Activated CD4-positive, alpha-beta memory T cell treated with anti-CD3 and anti-CD28 coated beads, Interleukin-2, amount 10 ng/mL, durations not matched to agents 7 days and 5 days (primary cell): ENCODE measurements at regions not wholly inside any gene's neighbourhood (a gene's known extent, or its start where the extent isn't known, plus 50 kb on each side); places are given as distances from the start of the nearest gene placed in this dataset.

ENCODE experiments used
- CTCF ChIA-PET: fragments of 350-600 bp; sonication (Branson Sonifier 250); formaldehyde crosslinking; loops from one replicate; lab custom pipeline; 2021; ENCODE audit warnings: antibody characterized with exemption, inconsistent platforms; lab: Charles Lee
- POLR2A ChIA-PET: fragments of 350-600 bp; sonication (Branson Sonifier 250); formaldehyde crosslinking; loops from one replicate; lab custom pipeline; 2021; ENCODE audit warnings: antibody characterized with exemption; lab: Charles Lee
- DNase-seq: peaks from one replicate; pipeline ENCODE4 v3.0.0-alpha.2; 2020
- H3K27ac Mint-ChIP-seq: one replicate; pipeline ENCODE4 v1.8.0; 2021; ENCODE audit warnings: mild to moderate bottlenecking, mixed read lengths
- H3K27me3 Mint-ChIP-seq: one replicate; pipeline ENCODE4 v1.8.0; 2021; ENCODE audit warnings: mixed read lengths
- H3K36me3 Mint-ChIP-seq: one replicate; pipeline ENCODE4 v1.8.0; 2021; ENCODE audit warnings: low read depth, mixed read lengths
- H3K4me1 Mint-ChIP-seq: one replicate; pipeline ENCODE4 v1.8.0; 2021; ENCODE audit warnings: mixed read lengths
- H3K4me3 Mint-ChIP-seq: one replicate; pipeline ENCODE4 v1.8.0; 2021; ENCODE audit warnings: mild to moderate bottlenecking, mixed read lengths
- H3K9me3 Mint-ChIP-seq: one replicate; pipeline ENCODE4 v1.8.0; 2021; ENCODE audit warnings: mixed read lengths

DNA sequence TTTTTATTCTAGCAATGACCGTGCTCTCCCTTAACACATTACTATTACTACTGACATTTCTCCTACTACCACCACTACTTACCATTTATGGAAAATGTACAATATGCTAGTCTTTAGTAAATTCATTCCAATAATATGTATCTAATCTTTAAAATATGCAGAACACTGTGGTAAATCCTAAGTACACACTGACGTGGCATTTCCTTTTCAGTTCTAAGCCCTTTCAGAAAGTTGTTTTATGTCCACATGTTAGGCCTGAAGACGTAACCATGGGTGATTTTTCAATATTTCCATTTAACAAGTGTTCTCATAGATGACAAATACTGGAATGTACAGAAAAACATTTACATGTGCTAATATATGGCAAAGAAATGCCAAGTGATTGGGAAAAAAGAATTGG is 268.6 kb upstream of the SLIT2 start:
- Mint-ChIP-seq H3K36me3 (no peaks in the 10 kb centered on the region), H3K4me3 (no peak overlapping the region), H3K27me3 (no peaks in the 10 kb centered on the region), H3K9me3 (peaks cover 12% of the 10 kb centered on the region), H3K27ac (no peak overlapping the region), H3K4me1 (no peaks in the 10 kb centered on the region)
- DNase-seq, result no peak
- ChIA-PET POLR2A (no interaction called here), CTCF (no interaction called here)

DNA sequence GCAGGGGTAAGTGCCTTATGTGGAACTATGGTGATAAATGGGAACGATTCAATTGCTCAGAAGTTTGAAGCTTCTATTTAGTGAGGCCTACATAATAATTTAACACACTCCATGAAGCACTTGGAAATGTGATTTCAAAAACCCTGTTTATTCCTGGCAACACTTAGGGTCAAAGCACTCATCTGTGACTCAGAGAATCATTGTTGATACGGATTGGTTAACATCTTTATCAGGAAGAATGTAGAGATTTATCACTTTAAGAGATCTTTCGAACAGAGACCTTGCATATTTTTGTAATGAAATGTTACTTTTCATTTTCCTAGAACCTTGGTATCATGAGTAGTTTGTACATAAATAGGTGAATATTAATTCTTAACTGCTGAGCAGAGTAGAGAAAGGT is 269.1 kb upstream of the SLIT2 start:
- no peak overlapping the region for H3K4me3 Mint-ChIP-seq
- CTCF ChIA-PET, result no interaction called here

DNA sequence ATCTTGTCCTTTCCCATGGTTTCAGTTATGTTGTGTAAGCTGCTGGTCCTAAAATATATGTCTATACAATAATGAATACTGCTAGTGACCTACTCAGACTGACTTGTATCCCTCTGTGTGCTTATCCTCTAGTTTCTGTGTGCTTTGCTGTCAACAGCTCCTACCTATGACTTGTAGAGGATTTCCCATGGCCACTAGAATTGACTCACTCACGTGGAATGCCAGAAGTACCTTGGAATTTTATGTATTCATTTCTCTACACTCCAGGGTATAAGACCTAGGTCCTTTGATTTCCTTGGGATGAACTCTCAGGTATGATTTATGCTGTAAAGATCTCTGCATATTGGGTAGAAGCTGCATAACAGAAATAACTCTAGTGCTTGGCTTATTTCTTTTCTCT is 279.9 kb upstream of the SLIT2 start:
- H3K4me1 Mint-ChIP-seq, result no peaks in the 10 kb centered on the region
- no peaks in the 10 kb centered on the region for H3K27me3 Mint-ChIP-seq
- H3K36me3 Mint-ChIP-seq, result no peaks in the 10 kb centered on the region
- CTCF ChIA-PET, result no interaction called here
- POLR2A ChIA-PET, result no interaction called here
- H3K27ac Mint-ChIP-seq, result no peak overlapping the region
- H3K4me3 Mint-ChIP-seq, result no peak overlapping the region
- peaks cover 12% of the 10 kb centered on the region for H3K9me3 Mint-ChIP-seq
- no peak for DNase-seq

More for the DNA sequence above, 269.1 kb upstream of the SLIT2 start:
- POLR2A ChIA-PET, result no interaction called here
- Mint-ChIP-seq H3K9me3 (peaks cover 14% of the 10 kb centered on the region), H3K27ac (no peak overlapping the region), H3K4me1 (no peaks in the 10 kb centered on the region), H3K36me3 (no peaks in the 10 kb centered on the region), H3K27me3 (no peaks in the 10 kb centered on the region)
- DNase-seq, result no peak

DNA sequence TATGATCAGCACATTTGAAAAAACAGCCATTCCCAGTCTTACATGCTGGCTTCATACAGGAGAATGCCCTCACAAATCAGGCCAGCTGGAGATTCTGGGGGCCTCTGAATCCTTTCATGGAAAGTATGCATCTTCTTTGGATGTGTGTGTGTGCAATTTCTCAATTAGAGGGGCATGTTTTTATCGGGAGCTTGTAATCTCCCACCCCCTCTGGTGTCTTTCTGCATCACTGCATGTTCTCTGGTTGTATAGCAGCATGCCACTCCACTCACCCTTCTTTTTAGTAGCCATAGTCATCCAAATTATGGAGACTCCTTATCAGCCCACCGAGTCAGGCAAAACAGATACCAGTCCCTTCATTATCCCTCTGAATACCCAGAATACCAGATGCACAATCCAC is 282.2 kb upstream of the SLIT2 start:
- Mint-ChIP-seq H3K4me3 (no peak overlapping the region), H3K9me3 (peaks cover 6% of the 10 kb centered on the region), H3K27ac (no peak overlapping the region), H3K36me3 (no peaks in the 10 kb centered on the region), H3K27me3 (no peaks in the 10 kb centered on the region), H3K4me1 (no peaks in the 10 kb centered on the region)
- POLR2A ChIA-PET, result no interaction called here
- CTCF ChIA-PET, result no interaction called here
- no peak for DNase-seq

DNA sequence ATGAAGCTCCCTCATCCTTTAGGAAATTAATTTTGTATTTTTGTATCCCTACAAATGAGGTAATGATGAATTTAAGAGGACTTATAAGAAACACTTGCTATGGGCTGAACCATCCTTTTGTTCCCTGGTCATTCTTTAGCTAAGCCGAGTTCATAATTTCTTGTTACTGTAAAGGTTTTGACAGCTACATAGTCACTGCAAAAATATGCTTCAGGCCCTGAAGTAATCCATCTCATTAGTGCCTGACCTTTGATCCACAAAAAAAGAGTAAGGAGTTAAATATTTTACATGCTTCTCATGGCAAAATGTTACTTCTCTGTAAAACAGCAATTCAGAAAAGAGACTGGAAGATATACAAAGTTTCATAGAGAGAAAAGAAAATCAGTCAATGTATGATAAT is 290.6 kb upstream of the SLIT2 start:
- ChIA-PET CTCF (no interaction called here), POLR2A (no interaction called here)
- Mint-ChIP-seq H3K9me3 (peaks cover 9% of the 10 kb centered on the region), H3K27me3 (no peaks in the 10 kb centered on the region), H3K36me3 (no peaks in the 10 kb centered on the region), H3K27ac (no peak overlapping the region), H3K4me3 (no peak overlapping the region), H3K4me1 (no peaks in the 10 kb centered on the region)
- no peak for DNase-seq

DNA sequence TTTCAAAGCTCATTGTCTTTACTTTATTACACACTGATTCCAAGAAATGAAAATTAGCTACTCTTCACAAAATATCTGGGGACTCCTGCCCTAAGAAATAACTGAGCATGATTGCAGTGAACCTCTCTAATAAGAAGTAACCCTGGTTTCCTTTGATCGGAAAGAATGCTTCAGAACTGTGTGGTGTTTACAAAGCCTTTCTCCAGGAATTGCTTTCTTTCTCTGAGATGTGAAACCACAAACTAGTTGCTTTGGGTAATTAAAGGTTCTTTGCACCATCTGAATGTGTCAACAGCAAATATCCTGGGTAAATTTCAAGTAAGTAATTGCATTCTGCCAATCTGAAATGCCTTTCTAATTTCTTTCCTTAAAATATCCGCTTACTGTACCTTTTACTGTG is 292.9 kb upstream of the SLIT2 start:
- no peaks in the 10 kb centered on the region for H3K27me3 Mint-ChIP-seq
- H3K4me3 Mint-ChIP-seq, result no peak overlapping the region
- CTCF ChIA-PET, result no interaction called here
- DNase-seq, result no peak
- no peaks in the 10 kb centered on the region for H3K36me3 Mint-ChIP-seq
- POLR2A ChIA-PET, result no interaction called here
- no peak overlapping the region for H3K27ac Mint-ChIP-seq
- H3K4me1 Mint-ChIP-seq, result no peaks in the 10 kb centered on the region
- peaks cover 5% of the 10 kb centered on the region for H3K9me3 Mint-ChIP-seq

DNA sequence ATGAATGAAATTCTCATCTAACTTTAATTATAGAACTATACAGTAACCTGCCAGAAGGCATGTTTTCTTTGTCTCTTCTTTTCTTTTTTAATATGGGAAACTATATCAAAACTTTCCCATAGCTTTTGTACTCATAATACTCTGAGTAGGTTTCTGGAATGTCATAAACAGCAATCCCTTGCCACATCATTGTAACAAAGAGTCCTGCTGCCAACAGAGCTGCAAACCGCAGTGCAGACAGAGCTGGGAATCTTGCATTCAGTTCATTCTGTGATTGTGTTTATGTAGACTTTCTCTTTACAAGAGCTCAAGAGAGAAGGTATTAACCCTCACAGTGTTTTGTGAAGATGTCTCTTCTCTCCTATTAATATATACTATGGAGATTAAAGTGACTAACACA is 304.4 kb upstream of the SLIT2 start:
- no peaks in the 10 kb centered on the region for H3K4me1 Mint-ChIP-seq
- H3K9me3 Mint-ChIP-seq, result peaks cover 7% of the 10 kb centered on the region
- H3K27ac Mint-ChIP-seq, result no peak overlapping the region
- no peaks in the 10 kb centered on the region for H3K36me3 Mint-ChIP-seq
- DNase-seq, result no peak
- no peaks in the 10 kb centered on the region for H3K27me3 Mint-ChIP-seq
- CTCF ChIA-PET, result no interaction called here
- POLR2A ChIA-PET, result no interaction called here
- H3K4me3 Mint-ChIP-seq, result no peak overlapping the region

DNA sequence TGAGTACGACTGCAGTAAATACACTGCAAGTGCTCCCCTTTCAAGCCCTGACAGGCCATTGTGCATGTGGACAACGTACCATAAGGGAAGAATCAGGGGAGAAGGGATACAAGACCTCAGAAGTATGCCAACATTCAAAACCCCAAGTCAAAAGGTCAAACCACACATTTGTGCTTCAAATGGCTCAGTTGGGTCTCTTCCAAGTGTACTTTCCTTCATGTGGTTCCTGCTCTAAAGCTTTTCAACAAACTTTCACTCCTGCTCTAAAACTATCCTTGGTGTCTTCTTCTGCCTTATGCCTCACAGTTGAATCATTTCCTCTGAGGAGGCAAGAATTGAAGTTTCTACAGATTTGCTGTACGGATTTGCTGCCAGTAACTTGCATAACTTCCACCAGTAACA is 305.7 kb upstream of the SLIT2 start:
- Mint-ChIP-seq H3K4me3 (no peak overlapping the region), H3K27me3 (no peaks in the 10 kb centered on the region), H3K9me3 (peaks cover 6% of the 10 kb centered on the region), H3K27ac (no peak overlapping the region), H3K4me1 (no peaks in the 10 kb centered on the region), H3K36me3 (no peaks in the 10 kb centered on the region)
- DNase-seq, result no peak
- POLR2A ChIA-PET, result no interaction called here
- CTCF ChIA-PET, result no interaction called here

DNA sequence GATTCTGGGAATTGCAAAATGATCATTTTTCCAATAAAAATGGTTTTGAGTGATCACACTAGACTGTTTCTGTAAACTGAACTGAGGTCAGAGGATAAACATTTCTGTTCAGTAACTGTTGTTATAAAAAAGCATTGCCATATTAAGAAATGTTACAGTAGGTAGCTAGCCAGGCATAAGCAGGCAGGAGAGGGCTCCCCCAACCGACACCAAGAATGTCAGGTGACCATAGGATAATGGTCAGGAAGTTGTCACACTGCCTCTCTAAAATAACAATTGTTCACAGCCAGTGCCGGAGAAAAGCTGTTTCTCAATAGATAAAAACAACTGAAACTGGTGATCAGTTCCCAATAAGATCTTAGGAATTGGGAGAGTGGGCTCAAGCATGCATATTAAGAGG is 306.2 kb upstream of the SLIT2 start:
- no peak overlapping the region for H3K4me3 Mint-ChIP-seq
- no peak overlapping the region for H3K27ac Mint-ChIP-seq
- POLR2A ChIA-PET, result no interaction called here
- CTCF ChIA-PET, result no interaction called here
- no peak for DNase-seq
- H3K36me3 Mint-ChIP-seq, result no peaks in the 10 kb centered on the region
- H3K9me3 Mint-ChIP-seq, result peaks cover 6% of the 10 kb centered on the region
- H3K4me1 Mint-ChIP-seq, result no peaks in the 10 kb centered on the region
- H3K27me3 Mint-ChIP-seq, result no peaks in the 10 kb centered on the region

DNA sequence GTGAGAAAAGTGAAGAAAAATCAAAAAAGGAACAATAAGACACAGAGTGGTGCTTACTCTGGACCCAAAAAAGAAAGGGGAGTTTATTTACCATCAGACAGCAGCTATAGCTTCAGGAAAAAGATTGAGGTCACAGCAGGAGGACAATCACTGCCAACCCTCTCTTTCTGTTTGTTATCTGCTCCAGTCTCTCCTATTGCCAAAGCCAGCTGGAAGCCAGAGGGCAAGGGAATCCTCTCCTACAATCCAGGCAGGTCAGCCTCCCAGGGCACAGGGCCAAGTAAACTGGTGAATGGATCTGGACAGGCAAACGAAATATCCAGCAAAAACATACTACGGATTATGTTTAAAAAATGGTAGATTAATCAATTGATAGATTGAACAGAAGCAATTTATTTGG is 306.9 kb upstream of the SLIT2 start:
- Mint-ChIP-seq H3K27me3 (no peaks in the 10 kb centered on the region), H3K27ac (no peak overlapping the region), H3K36me3 (no peaks in the 10 kb centered on the region), H3K4me3 (no peak overlapping the region), H3K4me1 (no peaks in the 10 kb centered on the region), H3K9me3 (peaks cover 6% of the 10 kb centered on the region)
- DNase-seq, result no peak
- POLR2A ChIA-PET, result no interaction called here
- CTCF ChIA-PET, result no interaction called here

DNA sequence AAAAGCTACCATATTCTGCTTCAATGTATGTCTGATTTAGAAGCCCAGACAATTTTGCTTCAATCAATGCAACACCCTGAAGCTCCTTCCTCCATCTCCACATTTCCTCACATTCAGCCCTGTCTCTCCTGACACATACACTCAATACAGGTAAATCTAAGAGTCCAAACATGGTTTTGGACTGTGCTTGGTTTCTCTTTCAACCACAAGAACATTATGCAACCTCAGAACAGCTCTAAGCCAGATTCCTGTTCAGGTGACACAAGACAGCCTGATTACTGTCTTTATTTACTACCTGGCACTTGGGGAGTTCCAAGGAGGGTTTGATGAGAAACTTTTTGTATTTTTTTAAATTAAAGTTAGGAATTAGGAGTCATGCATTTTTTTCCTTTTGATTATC is 307.5 kb upstream of the SLIT2 start:
- Mint-ChIP-seq H3K4me1 (no peaks in the 10 kb centered on the region), H3K9me3 (peaks cover 6% of the 10 kb centered on the region), H3K27me3 (no peaks in the 10 kb centered on the region), H3K36me3 (no peaks in the 10 kb centered on the region), H3K4me3 (no peak overlapping the region), H3K27ac (no peak overlapping the region)
- DNase-seq, result no peak
- POLR2A ChIA-PET, result no interaction called here
- CTCF ChIA-PET, result no interaction called here

DNA sequence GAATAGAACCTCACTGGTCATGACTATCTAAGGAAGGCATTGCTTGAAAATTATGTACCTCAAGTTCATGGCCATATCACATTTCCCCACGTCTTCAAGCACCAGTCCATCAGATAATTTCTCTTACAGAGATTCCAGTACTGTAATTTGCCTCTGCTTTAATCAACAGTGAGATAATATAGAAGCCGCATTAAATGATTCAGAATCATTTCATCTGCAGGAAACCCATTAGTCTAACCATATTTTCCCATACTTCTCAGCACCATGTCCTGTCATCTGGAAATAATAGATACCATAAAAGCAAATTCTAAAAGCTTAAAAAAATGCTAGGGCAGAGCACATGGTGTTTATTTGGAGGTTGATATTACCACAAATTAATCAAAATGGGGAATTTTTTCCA is 310.3 kb upstream of the SLIT2 start:
- Mint-ChIP-seq H3K9me3 (peaks cover 6% of the 10 kb centered on the region), H3K27ac (no peak overlapping the region), H3K36me3 (no peaks in the 10 kb centered on the region), H3K4me1 (no peaks in the 10 kb centered on the region), H3K27me3 (no peaks in the 10 kb centered on the region), H3K4me3 (no peak overlapping the region)
- ChIA-PET POLR2A (no interaction called here), CTCF (no interaction called here)
- no peak for DNase-seq

DNA sequence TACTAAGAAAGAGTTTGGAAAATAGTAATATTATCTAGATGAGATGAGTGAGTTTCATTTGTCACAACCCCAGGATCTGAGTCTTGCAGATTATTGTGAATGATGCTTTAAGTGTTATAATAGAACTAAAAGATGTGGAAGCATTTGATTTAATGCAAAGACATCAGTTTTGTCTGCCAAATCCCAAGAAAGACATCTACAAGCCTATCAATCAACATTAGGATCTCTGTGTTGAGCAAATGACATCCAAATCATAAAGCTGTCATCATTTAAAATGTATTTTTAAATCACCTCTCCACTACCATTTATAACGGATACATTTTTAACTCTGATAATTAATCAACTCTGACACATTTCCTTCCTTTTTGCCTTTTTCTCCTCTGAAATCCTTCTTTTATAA is 310.8 kb upstream of the SLIT2 start:
- Mint-ChIP-seq H3K27ac (no peak overlapping the region), H3K27me3 (no peaks in the 10 kb centered on the region), H3K4me3 (no peak overlapping the region), H3K4me1 (no peaks in the 10 kb centered on the region), H3K9me3 (peaks cover 6% of the 10 kb centered on the region), H3K36me3 (no peaks in the 10 kb centered on the region)
- ChIA-PET CTCF (no interaction called here), POLR2A (no interaction called here)
- DNase-seq, result no peak

DNA sequence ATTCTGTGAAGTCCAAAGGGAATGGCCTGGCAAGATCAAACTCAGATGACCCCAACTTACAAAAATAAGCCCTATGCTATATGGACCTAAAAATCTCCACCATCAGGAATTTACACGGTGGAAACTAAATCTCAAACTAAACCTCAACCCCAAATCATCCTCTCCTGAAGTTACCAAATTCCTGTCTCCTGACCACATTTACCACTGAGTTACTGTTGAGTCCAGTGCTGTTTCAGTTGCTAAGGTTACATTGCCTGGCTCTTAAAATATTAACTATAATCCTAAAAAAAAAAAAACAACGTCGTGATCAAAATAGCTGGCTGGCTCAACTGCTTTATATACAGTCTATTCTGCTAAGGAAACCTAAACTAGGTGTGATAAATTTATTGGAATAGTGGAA is 315.2 kb upstream of the SLIT2 start:
- H3K9me3 Mint-ChIP-seq, result peaks cover 5% of the 10 kb centered on the region
- DNase-seq, result no peak
- ChIA-PET CTCF (no interaction called here), POLR2A (no interaction called here)
- H3K36me3 Mint-ChIP-seq, result no peaks in the 10 kb centered on the region
- H3K4me3 Mint-ChIP-seq, result no peak overlapping the region
- H3K27me3 Mint-ChIP-seq, result no peaks in the 10 kb centered on the region
- no peak overlapping the region for H3K27ac Mint-ChIP-seq
- H3K4me1 Mint-ChIP-seq, result no peaks in the 10 kb centered on the region

DNA sequence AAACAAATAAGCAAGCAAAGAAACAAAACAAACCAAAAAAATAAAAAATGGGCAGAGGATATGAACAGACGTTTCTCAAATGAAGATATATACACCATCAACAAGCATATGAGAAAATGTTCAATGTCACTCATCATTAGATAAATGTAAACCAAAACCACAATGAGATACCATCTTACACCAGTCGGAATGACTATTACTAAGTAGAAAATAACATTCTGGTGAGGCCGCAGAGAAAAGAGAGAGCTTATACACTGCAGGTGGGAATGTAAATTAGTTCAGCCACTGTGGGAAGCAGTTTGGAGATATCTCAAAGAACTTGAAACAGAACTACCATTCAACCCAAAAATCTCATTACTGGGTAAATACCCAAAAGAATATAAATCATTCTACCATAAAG is 321.0 kb upstream of the SLIT2 start:
- CTCF ChIA-PET, result no interaction called here
- no peak for DNase-seq

More for the DNA sequence above, 321.0 kb upstream of the SLIT2 start:
- Mint-ChIP-seq H3K9me3 (peaks cover 11% of the 10 kb centered on the region), H3K36me3 (no peaks in the 10 kb centered on the region), H3K4me3 (no peak overlapping the region), H3K4me1 (no peaks in the 10 kb centered on the region), H3K27ac (no peak overlapping the region), H3K27me3 (no peaks in the 10 kb centered on the region)
- POLR2A ChIA-PET, result no interaction called here
